GM21723 (cell line): ENCODE measurements at regions not wholly inside any gene's neighbourhood (a gene's known extent, or its start where the extent isn't known, plus 50 kb on each side); places are given as distances from the start of the nearest gene placed in this dataset.

Source experiments
- ATAC-seq: cut with Tn5 transposase; IDR thresholded peaks from one replicate; pipeline ENCODE4 v1.9.1; 2021; ENCODE audit warnings: mild to moderate bottlenecking, moderate library complexity; ENCODE audit not compliant: unreplicated experiment

DNA sequence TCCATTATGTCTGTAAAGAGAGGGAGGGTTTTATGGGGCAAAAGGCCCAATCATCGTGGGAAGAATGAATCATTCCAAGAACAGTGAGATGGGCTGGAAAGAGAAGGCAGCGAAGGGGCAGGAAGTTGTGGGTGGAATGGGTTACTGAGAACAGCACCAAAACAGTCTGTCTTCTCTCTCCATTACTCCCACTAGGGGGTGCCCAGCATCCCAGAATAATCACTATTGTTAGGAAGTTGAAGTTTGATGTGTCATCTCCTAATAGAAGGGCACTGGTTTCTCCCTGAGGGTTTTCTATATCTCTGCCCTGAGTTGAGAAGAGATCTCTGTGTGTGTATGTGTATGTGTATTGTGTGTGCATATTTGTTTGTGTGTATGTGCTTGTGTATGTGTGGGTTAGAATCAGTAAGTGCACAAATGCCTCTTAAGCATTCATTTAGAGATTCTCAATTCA is 76.6 kb upstream of the MAP4K3 start:
- peak; percentile 95 for ATAC-seq

DNA sequence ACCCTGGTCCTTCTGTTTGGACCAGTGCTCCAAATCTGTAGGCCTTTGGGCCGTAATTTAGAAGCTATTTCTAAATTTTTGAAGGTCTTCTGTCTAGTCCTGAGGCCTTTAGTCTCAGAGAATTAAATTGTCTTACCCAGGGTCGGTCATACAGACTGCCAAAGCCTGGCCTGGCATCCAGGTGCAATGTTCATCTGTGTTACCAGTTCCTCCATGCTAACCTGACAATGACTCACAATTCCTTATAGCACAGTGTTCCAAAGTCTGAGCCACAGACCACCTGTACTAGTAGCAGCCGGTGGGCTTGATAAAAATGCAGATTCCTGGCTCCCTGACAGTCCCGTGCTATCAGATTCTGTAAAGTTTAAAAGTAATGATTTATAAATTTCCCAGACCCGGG is 77.7 kb upstream of the MAP4K3 start:
- no peak for ATAC-seq

GRCh38 chr2:39515273-39515896 is 78.3 kb upstream of the MAP4K3 start:
- ATAC-seq, result no peak

DNA sequence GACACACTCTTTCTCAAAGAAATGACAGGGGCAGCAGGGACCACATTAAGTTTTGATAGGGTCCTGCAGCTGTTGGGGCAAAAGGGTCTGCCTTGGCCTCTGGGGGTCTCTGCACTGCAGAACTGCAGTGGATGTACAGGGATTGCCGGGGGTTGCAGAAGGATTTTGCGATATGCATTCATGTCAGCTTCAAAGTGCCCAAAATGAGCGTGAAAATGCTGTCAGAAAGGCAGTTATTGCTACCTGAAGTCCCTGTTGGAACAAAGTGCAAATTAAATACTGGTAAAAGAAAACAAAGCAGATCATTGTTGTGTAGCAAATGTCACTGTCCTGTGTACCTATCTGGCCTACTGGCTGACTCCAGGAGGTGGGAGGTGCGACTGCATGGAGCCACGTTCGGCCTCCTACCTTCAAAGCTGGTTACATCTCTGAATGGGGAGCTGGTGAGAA is 78.8 kb upstream of the MAP4K3 start:
- ATAC-seq, result no peak

- ATAC-seq, result no peak
Measured at GRCh38 chr2:39516347-39517101, 79.4 kb upstream of the MAP4K3 start.

GRCh38 chr2:39517102-39517436 is 80.0 kb upstream of the MAP4K3 start:
- ATAC-seq, result no peak

GRCh38 chr2:39517622-39518021 is 80.5 kb upstream of the MAP4K3 start:
- ATAC-seq, result no peak

DNA sequence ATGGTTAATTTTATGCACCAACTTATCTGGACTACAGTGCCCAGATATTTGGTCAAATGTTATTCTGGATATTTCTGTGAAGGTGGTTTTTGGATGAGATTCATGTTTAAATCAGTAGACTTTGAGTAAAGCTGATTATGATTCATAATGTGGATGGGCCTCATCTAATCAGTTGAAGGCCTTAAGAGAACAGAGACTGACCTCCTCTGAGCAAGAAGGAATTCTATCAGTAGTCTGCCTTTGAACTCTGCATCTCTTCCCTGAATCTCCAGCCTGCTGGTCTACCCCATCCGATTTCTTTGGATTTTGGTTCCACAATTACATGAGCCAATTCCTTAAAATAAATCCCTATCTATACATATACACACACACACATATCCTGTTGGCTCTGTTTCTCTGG is 82.8 kb upstream of the MAP4K3 start:
- no peak for ATAC-seq

GRCh38 chr2:39521876-39522517 is 84.9 kb upstream of the MAP4K3 start:
- ATAC-seq, result no peak

- no peak for ATAC-seq
Measured at GRCh38 chr2:39522518-39522877, 85.4 kb upstream of the MAP4K3 start.

- no peak for ATAC-seq
Measured at GRCh38 chr2:39523308-39524044, 86.4 kb upstream of the MAP4K3 start.

- ATAC-seq, result no peak
Measured at GRCh38 chr2:39524061-39524460, 87.0 kb upstream of the MAP4K3 start.

DNA sequence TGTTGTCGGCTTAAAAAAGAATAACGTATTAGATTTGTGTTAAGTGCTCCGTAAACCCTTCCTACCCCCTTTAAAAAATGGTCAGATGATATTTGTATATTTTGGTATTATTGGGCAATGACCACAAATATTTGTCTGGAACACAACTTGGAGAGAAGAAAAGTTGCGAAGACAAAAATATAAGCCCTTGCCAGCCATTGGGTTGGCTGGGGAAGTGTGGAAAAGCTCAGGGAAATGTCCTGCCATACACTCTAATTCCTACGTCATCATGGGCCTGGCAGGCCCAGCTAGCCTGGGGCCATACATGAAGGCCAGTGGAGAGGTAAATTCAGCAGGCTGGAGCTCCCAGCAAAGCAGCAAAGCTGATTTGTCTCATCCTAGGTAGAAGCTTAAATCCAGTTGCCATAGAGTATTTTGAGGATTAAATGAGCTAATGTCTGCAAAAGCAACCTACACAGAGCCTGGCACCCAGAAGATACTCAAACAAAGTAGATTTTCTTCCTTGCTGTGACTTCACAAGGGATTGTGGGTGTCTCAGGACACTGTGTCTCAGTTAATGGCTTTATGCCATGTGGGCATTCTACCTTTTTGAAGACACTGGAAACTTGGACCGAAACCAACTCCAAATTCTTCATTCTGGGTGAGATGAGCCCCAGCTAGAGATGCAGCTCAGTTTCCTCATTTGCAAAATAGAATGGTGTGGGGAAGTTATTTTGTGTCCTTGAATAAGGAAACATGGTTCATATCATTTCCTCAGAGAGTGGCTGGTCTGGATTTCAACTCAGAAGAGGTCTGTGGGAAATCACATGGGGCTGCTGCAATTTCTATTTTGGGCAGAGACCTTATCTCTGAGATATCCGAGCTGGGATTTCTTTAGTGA is 87.9 kb upstream of the MAP4K3 start:
- no peak for ATAC-seq

DNA sequence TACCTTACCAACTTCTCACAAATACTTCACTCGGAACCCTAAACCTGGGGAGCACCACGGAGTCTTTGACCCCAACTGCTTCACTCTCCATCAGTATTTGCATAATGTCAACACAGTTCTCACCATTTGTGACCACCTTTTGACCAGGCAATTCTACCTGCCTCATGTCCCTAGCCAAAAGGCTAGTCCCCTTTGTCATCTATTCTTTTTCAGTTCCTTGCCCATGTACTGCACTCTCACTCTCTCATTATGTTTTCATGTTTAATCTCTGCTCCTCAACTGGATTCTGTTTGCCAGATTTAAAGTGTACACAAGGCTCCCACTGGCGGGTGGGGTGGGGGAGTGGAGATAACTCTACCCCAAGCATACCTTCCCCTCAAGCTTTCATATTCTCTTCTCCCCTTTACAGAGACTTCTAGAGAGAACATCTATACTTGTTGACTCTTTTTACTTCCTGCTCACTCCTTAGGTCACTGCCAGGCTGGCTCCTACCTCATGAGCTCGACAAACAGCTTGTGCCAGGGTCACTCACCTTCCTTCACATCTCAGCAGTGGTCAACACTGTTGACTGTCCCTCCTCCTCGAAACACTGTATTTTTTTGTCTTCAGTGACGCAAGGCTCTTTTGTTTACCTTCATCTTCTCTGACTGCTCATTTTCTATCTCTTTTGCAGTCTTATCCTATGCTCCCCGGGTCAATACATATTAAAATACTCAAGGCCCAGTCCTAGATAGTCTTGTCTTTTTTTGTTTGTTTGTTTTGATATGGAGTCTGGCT is 88.7 kb upstream of the MAP4K3 start:
- no peak for ATAC-seq

- no peak for ATAC-seq
Measured at GRCh38 chr2:39528701-39529100, 91.6 kb upstream of the MAP4K3 start.

GRCh38 chr2:39529836-39530235 is 92.8 kb upstream of the MAP4K3 start:
- ATAC-seq, result no peak

GRCh38 chr2:39530411-39530866 is 93.4 kb upstream of the MAP4K3 start:
- ATAC-seq, result no peak

- ATAC-seq, result no peak
Measured at GRCh38 chr2:39531220-39531777, 94.2 kb upstream of the MAP4K3 start.

GRCh38 chr2:39532933-39533332 is 95.8 kb upstream of the MAP4K3 start:
- ATAC-seq, result no peak
